ENCODE measurements at regions not wholly inside any gene's neighbourhood (a gene's known extent, or its start where the extent isn't known, plus 50 kb on each side); places are given as distances from the start of the nearest gene placed in this dataset.

GRCh38 chr4:3662516-3662915 is 103.7 kb upstream of the ADRA2C start:
- Histone ChIP-seq H3K4me3 (ENCODE audit: severe bottlenecking) (no peak overlapping the region), H3K4me1 (ENCODE audit: insufficient read depth, poor library complexity, severe bottlenecking) (no peaks in the 10 kb centered on the region), H3K27me3 (ENCODE audit: insufficient read depth, poor library complexity, severe bottlenecking) (peaks cover 37% of the 10 kb centered on the region), H3K36me3 (ENCODE audit: low read depth) (no peaks in the 10 kb centered on the region), H3K27ac (ENCODE audit: poor library complexity, severe bottlenecking) (no peak overlapping the region), H3K9me3 (ENCODE audit: severe bottlenecking) (no peaks in the 10 kb centered on the region)
- ATAC-seq (ENCODE audit: low read depth) = no peak
- TF ChIP-seq CTCF (IDR thresholded peaks at IDR 0.05; ENCODE audit: poor library complexity, severe bottlenecking) = no peak
- no peak for DNase-seq (ENCODE audit: low spot score)

GRCh38 chr4:3661989-3662388 is 104.2 kb upstream of the ADRA2C start:
- H3K27ac ChIP-seq (ENCODE audit: poor library complexity, severe bottlenecking) = no peak overlapping the region
- no peaks in the 10 kb centered on the region for H3K36me3 ChIP-seq (ENCODE audit: low read depth)
- no peak for TF ChIP-seq CTCF (IDR thresholded peaks at IDR 0.05; ENCODE audit: poor library complexity, severe bottlenecking)
- H3K27me3 ChIP-seq (ENCODE audit: insufficient read depth, poor library complexity, severe bottlenecking) = peaks cover 42% of the 10 kb centered on the region
- DNase-seq (ENCODE audit: low spot score) (no peak), ATAC-seq (ENCODE audit: low read depth) (no peak)
- H3K4me3 ChIP-seq (ENCODE audit: severe bottlenecking) = no peak overlapping the region
- no peaks in the 10 kb centered on the region for H3K9me3 ChIP-seq (ENCODE audit: severe bottlenecking)
- no peaks in the 10 kb centered on the region for H3K4me1 ChIP-seq (ENCODE audit: insufficient read depth, poor library complexity, severe bottlenecking)

- peaks cover 52% of the 10 kb centered on the region for H3K27me3 ChIP-seq (ENCODE audit: insufficient read depth, poor library complexity, severe bottlenecking)
- H3K4me3 ChIP-seq (ENCODE audit: severe bottlenecking) = no peak overlapping the region
- no peak overlapping the region for H3K27ac ChIP-seq (ENCODE audit: poor library complexity, severe bottlenecking)
- H3K36me3 ChIP-seq (ENCODE audit: low read depth) = no peaks in the 10 kb centered on the region
- TF ChIP-seq CTCF (IDR thresholded peaks at IDR 0.05; ENCODE audit: poor library complexity, severe bottlenecking) = no peak
- ATAC-seq (ENCODE audit: low read depth) = no peak
- H3K4me1 ChIP-seq (ENCODE audit: insufficient read depth, poor library complexity, severe bottlenecking) = no peaks in the 10 kb centered on the region
- no peak for DNase-seq (ENCODE audit: low spot score)
- H3K9me3 ChIP-seq (ENCODE audit: severe bottlenecking) = no peaks in the 10 kb centered on the region
Measured at GRCh38 chr4:3660928-3661515, 105.2 kb upstream of the ADRA2C start.

GRCh38 chr4:3660086-3660927 is 105.9 kb upstream of the ADRA2C start:
- H3K4me1 ChIP-seq (ENCODE audit: insufficient read depth, poor library complexity, severe bottlenecking) = no peaks in the 10 kb centered on the region

More at GRCh38 chr4:3660086-3660927, 105.9 kb upstream of the ADRA2C start:
- Histone ChIP-seq H3K27ac (ENCODE audit: poor library complexity, severe bottlenecking) (no peak overlapping the region), H3K9me3 (ENCODE audit: severe bottlenecking) (no peaks in the 10 kb centered on the region), H3K4me3 (ENCODE audit: severe bottlenecking) (no peak overlapping the region), H3K36me3 (ENCODE audit: low read depth) (no peaks in the 10 kb centered on the region), H3K27me3 (ENCODE audit: insufficient read depth, poor library complexity, severe bottlenecking) (peaks cover 57% of the 10 kb centered on the region)
- DNase-seq (ENCODE audit: low spot score) (no peak), ATAC-seq (ENCODE audit: low read depth) (no peak)
- TF ChIP-seq CTCF (IDR thresholded peaks at IDR 0.05; ENCODE audit: poor library complexity, severe bottlenecking) = no peak
